Stimulated activated CD8-positive, alpha-beta memory T cell treated with anti-CD3 and anti-CD28 coated beads, Interleukin-15, amount 100 ng/mL, for 1 hour (primary cell): ENCODE measurements at regions not wholly inside any gene's neighbourhood (a gene's known extent, or its start where the extent isn't known, plus 50 kb on each side); places are given as distances from the start of the nearest gene placed in this dataset.

Source experiments
- DNase-seq: peaks from one replicate; pipeline ENCODE4 v3.0.0-alpha.2; 2020; ENCODE audit warnings: low read depth

DNA sequence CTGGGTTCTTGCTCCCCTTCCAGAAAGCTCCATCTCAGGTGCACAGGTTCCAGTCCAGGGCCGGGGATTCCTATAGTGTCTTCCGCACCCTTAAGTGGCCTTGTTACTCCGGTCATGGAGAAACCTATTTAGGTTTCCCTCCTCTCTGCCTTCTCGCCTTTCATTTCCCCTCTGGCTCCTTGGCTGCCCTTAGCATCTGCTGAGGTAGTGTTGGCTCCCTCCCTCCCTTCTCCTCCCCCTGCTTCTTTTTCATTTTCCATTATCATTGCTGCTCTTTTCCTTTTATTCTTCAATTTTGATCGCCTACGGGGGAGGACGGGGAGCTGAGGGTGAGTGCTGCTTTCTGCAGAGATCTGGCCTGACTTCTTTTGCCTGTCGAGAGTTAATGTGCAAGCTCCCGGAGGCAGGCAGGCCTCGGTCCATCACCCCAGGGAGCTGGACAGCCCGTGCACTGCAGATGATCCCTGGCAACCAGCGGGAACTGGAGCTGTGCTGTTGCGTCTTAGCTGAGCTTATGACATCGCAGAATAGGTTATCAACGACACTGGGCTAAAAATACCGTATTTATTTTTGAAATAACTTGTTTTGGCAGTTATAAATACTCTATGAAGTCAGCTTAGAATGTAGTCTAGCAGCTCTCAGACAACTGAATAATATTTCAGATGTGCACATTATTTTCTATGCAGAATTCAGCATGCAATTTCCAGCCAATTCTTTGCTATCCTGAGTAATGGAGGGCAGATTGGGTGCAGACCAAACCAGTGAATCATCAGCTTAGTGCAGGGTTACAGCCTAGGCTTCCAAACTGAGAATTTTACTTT, 141.9 kb downstream of the SLC4A3 start:
- no peak for DNase-seq

GRCh38 chr2:219772103-219772635, 144.7 kb downstream of the SLC4A3 start:
- DNase-seq: no peak

- DNase-seq: no peak
Measured at GRCh38 chr2:219772697-219773096, 145.3 kb downstream of the SLC4A3 start.

DNA sequence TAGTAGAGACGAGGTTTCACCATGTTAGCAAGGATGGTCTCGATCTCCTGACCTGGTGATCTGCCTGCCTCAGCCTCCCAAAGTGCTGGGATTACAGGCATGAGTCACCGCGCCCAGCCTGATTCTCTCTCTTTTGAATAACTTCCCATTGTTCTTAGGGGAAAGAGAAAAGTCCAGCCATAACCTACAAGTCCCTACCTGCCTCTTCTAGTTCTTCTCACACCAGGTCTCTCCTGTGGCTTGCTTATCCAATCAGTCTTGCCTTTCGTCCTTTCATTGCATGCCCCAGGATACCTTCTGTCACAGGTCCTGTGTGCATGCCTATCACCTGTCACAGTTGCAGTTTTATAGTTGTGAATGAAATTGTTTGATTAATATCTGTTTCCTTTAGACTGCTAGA, 148.1 kb downstream of the SLC4A3 start:
- no peak for DNase-seq

- DNase-seq: no peak
Measured at GRCh38 chr2:219777388-219777787, 150.0 kb downstream of the SLC4A3 start.

DNA sequence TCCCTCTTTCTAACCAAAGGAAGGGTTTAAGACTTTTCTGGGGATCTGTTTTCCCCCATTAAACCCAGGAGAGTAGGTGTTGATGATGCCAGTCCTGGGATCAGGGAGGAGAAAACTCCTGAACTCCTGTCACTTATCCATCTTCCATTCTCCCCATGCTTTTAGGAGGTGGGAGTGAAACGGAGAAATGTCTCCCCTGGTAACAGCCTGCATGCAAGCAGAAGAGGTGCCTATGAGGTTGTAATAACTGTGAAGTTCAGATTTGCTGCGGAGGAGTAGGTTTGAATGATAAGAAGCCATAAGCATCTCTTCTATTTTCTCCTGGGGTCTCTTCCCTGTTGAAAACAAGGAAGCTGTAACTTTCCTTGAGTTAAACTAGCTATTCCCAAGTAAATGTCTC, 150.8 kb downstream of the SLC4A3 start:
- no peak for DNase-seq

DNA sequence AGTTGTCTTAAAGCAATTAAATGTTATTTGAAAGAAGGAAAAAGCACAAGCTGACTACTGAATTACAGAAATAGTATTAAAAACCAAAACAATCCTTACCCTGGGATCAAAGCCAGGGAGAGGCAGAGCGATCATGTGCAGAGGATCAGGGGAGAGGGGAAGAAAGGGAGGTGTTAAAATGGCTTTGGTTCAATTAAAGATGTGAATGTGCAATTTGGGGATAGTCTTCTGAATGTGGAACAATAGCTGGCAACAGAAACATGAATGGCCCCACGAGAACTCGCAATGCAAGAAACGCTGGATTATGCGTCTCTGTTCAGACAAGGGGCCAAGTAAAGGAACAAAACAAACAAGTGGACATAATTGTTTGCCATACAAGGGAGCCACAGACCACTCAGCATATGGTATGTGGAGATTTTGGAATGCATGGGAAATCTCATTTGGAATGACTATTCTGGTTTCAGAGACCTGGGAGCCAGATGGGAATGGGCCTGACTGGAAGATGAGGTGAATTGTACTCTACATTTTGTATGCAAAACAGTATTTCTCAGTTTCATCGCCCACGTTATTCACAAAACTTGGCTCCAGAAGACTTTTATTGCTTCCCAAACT, 155.4 kb downstream of the SLC4A3 start:
- DNase-seq: no peak

DNA sequence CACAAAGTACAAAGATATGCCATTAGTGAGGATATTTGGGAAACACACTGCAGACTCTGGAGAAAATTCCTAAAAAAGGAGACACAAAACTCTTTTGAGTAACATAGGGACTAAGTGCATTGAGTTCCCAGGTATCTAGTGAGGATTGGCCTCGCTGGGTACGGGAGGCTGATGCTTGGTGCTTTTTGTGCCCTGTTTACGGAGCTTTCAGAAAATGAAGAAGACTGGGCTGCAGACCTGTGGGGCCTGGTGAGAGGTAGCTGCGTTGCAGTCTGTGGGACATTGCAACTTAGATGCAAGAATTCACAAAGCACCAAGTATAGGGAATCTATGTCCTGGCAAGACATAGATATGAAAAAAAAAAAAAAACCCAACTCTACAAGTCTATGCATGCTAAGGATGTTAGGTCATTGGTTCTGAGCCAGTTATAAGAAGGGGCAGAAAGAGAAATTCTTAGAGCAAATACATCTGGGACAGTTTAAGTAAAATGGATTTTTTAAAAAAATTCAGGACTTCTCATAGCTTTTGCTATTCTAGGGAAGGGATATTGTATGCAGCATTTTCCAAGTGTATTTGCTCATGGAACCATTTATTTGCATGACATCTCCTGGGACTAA, 156.0 kb downstream of the SLC4A3 start:
- DNase-seq: no peak

DNA sequence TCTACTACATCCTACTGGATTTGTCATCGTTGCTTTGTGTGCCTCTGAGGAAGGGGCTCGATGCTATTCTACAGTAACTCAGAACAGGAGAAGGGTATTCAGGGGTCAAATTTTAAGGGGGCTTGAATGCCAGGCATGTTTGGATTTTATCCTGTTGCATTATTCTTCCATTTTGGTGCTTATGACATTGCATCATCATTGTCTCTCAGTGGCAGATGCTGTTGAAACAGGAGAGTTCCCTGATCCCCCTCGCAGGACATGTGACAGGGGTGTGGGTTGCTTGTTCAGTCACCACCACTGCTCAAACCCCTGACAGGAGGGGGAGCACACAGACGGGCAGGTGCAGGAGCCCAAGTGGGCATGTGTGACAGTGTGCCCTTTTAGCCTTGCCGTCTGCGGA, 156.7 kb downstream of the SLC4A3 start:
- DNase-seq: no peak

DNA sequence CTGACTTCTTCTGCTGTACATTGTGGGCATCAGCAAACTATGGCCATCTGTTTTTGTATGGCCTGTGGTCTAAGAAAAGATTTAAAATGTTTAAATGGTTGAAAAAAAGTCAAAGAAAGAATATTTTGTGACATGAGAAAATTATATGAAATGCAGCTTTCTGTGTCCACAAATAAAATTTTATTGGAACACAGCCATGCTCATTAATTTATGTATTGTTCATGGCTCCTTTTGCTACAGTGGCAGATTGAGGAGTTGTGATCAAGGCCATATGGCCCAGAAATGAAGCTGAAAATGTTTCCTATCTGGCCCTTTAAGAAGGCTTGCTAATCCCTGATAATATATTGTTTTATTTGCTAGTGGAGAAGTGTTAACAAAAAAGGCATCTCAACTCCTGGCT, 162.0 kb downstream of the SLC4A3 start:
- no peak for DNase-seq

DNA sequence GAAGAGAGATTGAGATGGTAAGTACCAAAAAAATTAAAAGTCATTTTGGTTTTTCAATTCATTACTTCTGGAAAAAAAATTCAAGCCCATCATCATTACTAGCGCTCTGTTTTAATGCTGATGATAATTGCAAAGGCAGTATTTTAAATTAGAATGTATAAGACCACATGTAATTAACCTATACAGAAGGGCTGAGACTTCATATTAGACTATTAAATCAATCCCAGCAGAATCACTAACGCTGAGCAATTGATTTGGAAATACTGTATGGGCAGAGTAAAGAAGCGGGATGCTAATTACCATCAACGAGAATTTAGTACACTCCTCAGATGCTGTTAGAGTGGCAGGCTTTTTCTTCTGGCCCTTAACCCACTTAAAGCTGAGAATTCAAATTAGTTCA, 165.0 kb downstream of the SLC4A3 start:
- no peak for DNase-seq

- no peak for DNase-seq
Measured at GRCh38 chr2:219798430-219798829, 171.0 kb downstream of the SLC4A3 start.

DNA sequence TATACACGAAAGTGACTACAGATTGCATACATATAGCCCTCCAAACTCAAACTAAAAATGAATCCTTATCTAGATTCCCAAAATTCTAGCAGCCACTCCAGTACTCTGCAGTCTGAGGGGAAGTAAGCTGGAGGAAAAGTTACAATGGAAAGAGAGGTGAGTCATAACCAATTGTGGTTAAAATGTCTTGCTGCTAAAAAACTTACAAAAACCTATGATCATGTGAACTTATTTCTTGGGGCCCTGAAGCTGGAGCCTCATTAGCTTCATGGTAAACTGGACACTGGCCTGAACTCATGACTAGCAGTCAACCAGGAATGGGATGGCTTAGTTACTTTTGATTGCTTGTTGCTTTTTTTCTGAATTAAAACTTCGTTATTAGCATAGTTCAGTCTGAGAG, 175.9 kb downstream of the SLC4A3 start:
- no peak for DNase-seq

- no peak for DNase-seq
Measured at GRCh38 chr2:219810895-219811294, 183.5 kb downstream of the SLC4A3 start.

DNA sequence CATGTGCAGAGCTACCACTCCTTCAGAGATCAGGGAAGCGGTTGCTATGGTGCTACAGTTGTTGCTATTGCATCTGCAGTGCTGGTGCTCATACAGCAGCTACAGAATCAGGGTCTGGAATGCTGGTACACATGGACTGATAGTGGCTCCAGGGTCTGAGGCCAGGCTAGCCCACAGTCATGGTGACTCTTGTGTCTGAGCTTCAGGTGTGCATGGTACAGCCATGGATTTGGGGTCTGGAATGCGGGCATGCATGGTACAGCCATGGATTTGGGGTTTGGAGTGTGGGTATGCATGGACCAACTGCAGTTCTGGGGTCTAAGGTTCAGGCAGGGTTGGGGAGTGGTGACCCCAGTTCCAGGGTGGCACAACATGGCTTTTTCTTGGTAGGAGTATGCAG, 185.2 kb downstream of the SLC4A3 start:
- DNase-seq: no peak

DNA sequence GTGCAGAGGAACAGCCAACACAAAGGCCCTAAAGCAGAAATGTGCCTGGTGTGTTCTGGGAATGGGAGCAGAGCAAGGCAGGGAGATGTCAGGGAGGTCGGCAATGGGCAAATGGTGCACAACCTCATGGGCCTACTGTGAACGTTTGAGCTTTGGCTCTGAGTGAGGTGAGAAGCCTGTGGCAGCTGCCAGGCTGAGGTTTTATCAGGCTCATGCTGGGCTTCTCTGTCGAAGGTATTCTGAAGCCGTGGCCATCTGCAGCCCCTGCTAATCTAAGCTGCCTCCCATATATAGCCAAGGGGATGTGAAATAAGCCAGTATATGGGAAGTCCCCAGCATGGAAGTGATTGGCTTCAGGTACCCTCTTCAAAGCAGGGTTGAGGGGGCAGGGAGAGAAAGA, 193.3 kb downstream of the SLC4A3 start:
- no peak for DNase-seq

- no peak for DNase-seq
Measured at GRCh38 chr2:219823574-219823973, 196.1 kb downstream of the SLC4A3 start.

- no peak for DNase-seq
Measured at GRCh38 chr2:219824996-219825395, 197.6 kb downstream of the SLC4A3 start.

DNA sequence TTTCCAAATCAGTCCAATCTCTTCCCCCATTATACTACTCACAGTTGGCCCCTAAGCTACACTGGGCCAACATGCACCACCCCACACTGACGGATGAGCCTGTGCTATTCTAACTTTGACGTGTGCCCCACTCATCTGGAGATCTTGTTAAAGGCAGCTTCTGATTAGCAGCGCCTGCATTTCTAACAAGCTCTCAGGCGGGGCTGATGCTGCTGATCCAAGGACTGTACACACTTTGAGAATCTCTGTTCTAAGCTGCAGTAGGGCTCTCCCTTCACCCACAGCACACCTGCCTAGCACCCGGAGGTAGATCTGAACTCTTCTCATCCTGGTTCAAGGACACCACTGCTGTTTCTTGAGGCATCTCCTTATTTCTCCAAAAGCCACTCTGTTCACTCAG, 200.7 kb downstream of the SLC4A3 start:
- DNase-seq: no peak

DNA sequence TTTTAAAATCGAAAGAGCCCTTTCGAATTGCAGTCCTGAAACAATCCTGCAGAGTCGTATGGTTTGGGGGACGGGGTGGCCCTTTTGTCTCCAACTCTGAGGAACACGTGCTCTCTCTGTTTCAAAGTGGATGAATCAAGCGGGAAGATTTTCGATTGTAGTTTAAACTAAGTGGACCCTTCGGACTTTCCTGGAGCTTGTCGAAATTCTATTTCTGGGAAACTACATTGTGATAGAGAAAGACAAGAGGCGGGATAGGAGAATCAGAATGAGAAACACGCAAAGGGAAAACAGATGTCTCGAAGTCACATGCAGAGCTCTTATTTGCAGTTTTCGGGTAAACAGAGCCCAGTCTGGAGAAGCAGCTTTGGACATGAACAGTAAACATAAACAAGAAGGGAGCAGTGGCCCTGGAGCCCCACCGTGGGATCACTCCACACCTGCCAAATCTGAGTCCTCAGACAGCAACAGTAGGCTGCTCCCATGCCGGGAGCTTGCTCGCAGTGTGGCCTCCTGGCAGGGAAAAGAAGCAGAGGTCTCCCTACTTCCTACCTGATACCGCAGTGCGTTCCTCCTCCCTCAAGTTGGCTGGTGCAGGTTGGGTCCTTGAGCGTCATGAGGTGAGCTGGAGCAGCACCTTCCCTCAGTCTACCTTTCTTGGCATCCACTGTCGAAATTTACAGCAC, 202.4 kb downstream of the SLC4A3 start:
- no peak for DNase-seq

- no peak for DNase-seq
Measured at GRCh38 chr2:219830353-219830738, 202.9 kb downstream of the SLC4A3 start.

- no peak for DNase-seq
Measured at GRCh38 chr2:219831957-219832356, 204.5 kb downstream of the SLC4A3 start.

- no peak for DNase-seq
Measured at GRCh38 chr2:219832904-219833303, 205.5 kb downstream of the SLC4A3 start.
